B cell (primary cell): ENCODE measurements at regions not wholly inside any gene's neighbourhood (a gene's known extent, or its start where the extent isn't known, plus 50 kb on each side); places are given as distances from the start of the nearest gene placed in this dataset.

ENCODE experiments used
- ATAC-seq: fragments of 200-7000 bp; cut with Tn5 transposase; one replicate; pipeline ENCODE4 v1.10.0; 2021; ENCODE audit warnings: low read depth, mild to moderate bottlenecking, moderate number of reproducible peaks, moderate library complexity
- CTCF ChIA-PET: fragments of 350-600 bp; sonication (Branson Sonifier 250); formaldehyde crosslinking; loops from one replicate; lab custom pipeline; 2021; ENCODE audit warnings: antibody characterized with exemption, inconsistent platforms; lab: Charles Lee
- POLR2A ChIA-PET: fragments of 350-600 bp; sonication (Branson Sonifier 250); formaldehyde crosslinking; loops from one replicate; lab custom pipeline; 2021; ENCODE audit warnings: antibody characterized with exemption; lab: Charles Lee
- DNase-seq: peaks from one replicate; pipeline ENCODE4 v3.0.0; 2013
- H2AFZ ChIP-seq: 2 replicates; pipeline ENCODE4 v1.6.1; 2012; ENCODE audit warnings: mild to moderate bottlenecking, low read depth, low read length; ENCODE audit not compliant: insufficient read depth, poor library complexity, severe bottlenecking
- H3K27ac ChIP-seq, 2 donors: 1 replicate in 1 of 2; 2 replicates in 1 of 2; pipeline ENCODE4 v1.5.1; 2012 to 2013; ENCODE audit warnings: low read length in 2 of 2, mild to moderate bottlenecking in 2 of 2, moderate library complexity in 1 of 2
- H3K27me3 ChIP-seq, 4 experiments: fragments of 200-600 bp in 1 of 4; sonication (generic) in 1 of 4; replicated peaks in 1 of 4; 1 replicate in 2 of 4; 2 replicates in 2 of 4; pipeline versions ENCODE4 v1.6.1 to v1.7.0; 2013 to 2016; ENCODE audit warnings: low read length in 3 of 4, mild to moderate bottlenecking in 2 of 4, mixed read lengths in 1 of 4, moderate library complexity in 1 of 4; ENCODE audit not compliant: insufficient read depth in 4 of 4, control insufficient read depth in 3 of 4; ENCODE audit errors: control extremely low read depth in 1 of 4
- H3K36me3 ChIP-seq, 2 experiments: replicated peaks in 1 of 2; 1 replicate in 1 of 2; 2 replicates in 1 of 2; pipeline versions ENCODE4 v1.6.1 to v1.7.1; 2013; ENCODE audit warnings: low read length in 1 of 2; ENCODE audit not compliant: insufficient read depth in 2 of 2, control insufficient read depth in 1 of 2; ENCODE audit errors: control extremely low read depth in 1 of 2, extremely low read depth in 1 of 2
- H3K4me1 ChIP-seq, 2 donors: fragments of 200-600 bp in 1 of 2; sonication (generic) in 1 of 2; 1 replicate in 1 of 2; 2 replicates in 1 of 2; pipeline versions ENCODE4 v1.5.1 to v1.6.1; 2013 to 2017; ENCODE audit warnings: low read length in 2 of 2; ENCODE audit not compliant: control insufficient read depth in 2 of 2, insufficient read depth in 2 of 2
- H3K4me2 ChIP-seq: replicated peaks from 2 replicates; pipeline ENCODE3; 2012; ENCODE audit warnings: mild to moderate bottlenecking, low read depth, low read length; ENCODE audit not compliant: poor library complexity, severe bottlenecking
- H3K4me3 ChIP-seq, 5 experiments: fragments of 200-600 bp in 1 of 5; sonication (generic) in 1 of 5; 1 replicate in 3 of 5; 2 replicates in 2 of 5; pipeline versions ENCODE4 v1.5.1 to v1.7.0; 2011 to 2016; ENCODE audit warnings: low read length in 4 of 5, mild to moderate bottlenecking in 4 of 5, low read depth in 2 of 5, control low read depth in 1 of 5, moderate library complexity in 1 of 5; ENCODE audit not compliant: insufficient read depth in 1 of 5; ENCODE audit errors: control extremely low read depth in 1 of 5, extremely low read depth in 1 of 5
- H3K79me2 ChIP-seq: fragments of 200-600 bp; sonication (generic); one replicate; pipeline ENCODE4 v1.6.0; 2016; ENCODE audit warnings: low read length; ENCODE audit not compliant: control insufficient read depth, insufficient read depth
- H3K9ac ChIP-seq: fragments of 200-600 bp; sonication (generic); 2 replicates; pipeline ENCODE4 v1.6.1; 2017; ENCODE audit warnings: mild to moderate bottlenecking, low read length, moderate library complexity
- H3K9me3 ChIP-seq, 3 donors: one replicate each; pipeline versions ENCODE4 v1.6.1 to v1.7.1; 2013; ENCODE audit warnings: low read length in 2 of 3; ENCODE audit not compliant: control insufficient read depth in 2 of 3, insufficient read depth in 1 of 3; ENCODE audit errors: control extremely low read depth in 1 of 3
- H4K20me1 ChIP-seq: 2 replicates; pipeline ENCODE4 v1.6.0; 2012; ENCODE audit warnings: mild to moderate bottlenecking, low read length; ENCODE audit not compliant: insufficient read depth, control insufficient read depth, poor library complexity, severe bottlenecking
- H3K27ac Mint-ChIP-seq: one replicate; pipeline ENCODE4 v1.8.0; 2021; ENCODE audit warnings: mixed read lengths
- H3K27me3 Mint-ChIP-seq: one replicate; pipeline ENCODE4 v1.8.0; 2021; ENCODE audit warnings: mixed read lengths
- H3K4me1 Mint-ChIP-seq: one replicate; pipeline ENCODE4 v1.8.0; 2021; ENCODE audit warnings: mixed read lengths
- H3K4me3 Mint-ChIP-seq: one replicate; pipeline ENCODE4 v1.8.0; 2021; ENCODE audit warnings: mixed read lengths
- H3K9me3 Mint-ChIP-seq: one replicate; pipeline ENCODE4 v1.8.0; 2022; ENCODE audit warnings: mixed read lengths; ENCODE audit not compliant: insufficient read depth
- EZH2 ChIP-seq: IDR thresholded peaks from 2 replicates; pipeline ENCODE4 v1.6.1; 2012; ENCODE audit warnings: borderline replicate concordance, low read depth, mild to moderate bottlenecking, moderate library complexity, low read length; ENCODE audit not compliant: insufficient read depth, poor library complexity, severe bottlenecking
- WGBS: methylation state at CpG from one replicate; pipeline ENCODE4 v1.1.5; 2013; ENCODE audit warnings: missing lambda C conversion rate; ENCODE audit not compliant: insufficient coverage; 5-methylcytosine and 5-hydroxymethylcytosine counted together
- intact Hi-C: fragments of 100-400 bp; cut with micrococcal nuclease; formaldehyde crosslinking; loops from one replicate; pipeline ENCODE4 v1.10.0; 2022
- TF ChIP-seq, protein P1 (sequence below): fragments of 200-600 bp; IDR thresholded peaks from one replicate; pipeline ENCODE4 v1.8.0; 2022; ENCODE audit warnings: antibody characterized with exemption, mild to moderate bottlenecking

DNA sequence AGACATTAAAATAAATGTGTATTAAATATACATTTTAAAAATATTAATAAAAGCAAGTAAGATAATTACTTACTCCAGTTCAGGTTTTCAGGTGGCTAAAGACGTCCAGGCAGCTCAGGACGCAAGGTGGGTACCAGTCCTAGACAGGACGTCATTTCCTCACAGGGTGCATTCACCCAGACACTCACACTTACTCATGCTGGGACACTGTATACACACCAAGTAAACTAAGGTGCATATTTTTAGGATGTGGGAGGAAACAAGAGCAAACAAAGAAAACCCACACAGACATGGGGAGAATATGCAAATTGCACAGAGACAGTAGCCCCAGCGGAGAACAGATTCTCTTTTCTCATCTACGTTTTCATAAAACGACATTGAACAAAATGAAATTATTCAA is 457.9 kb downstream of the BRINP3 start:
- no CpG with 5 or more reads among the region's 6 CpGs for WGBS
- Mint-ChIP-seq H3K4me1 (no peaks in the 10 kb centered on the region), H3K27ac (no peak overlapping the region), H3K4me3 (no peak overlapping the region), H3K27me3 (no peaks in the 10 kb centered on the region), H3K9me3 (no peaks in the 10 kb centered on the region)
- no peak for ATAC-seq
- TF ChIP-seq, protein P1, sequence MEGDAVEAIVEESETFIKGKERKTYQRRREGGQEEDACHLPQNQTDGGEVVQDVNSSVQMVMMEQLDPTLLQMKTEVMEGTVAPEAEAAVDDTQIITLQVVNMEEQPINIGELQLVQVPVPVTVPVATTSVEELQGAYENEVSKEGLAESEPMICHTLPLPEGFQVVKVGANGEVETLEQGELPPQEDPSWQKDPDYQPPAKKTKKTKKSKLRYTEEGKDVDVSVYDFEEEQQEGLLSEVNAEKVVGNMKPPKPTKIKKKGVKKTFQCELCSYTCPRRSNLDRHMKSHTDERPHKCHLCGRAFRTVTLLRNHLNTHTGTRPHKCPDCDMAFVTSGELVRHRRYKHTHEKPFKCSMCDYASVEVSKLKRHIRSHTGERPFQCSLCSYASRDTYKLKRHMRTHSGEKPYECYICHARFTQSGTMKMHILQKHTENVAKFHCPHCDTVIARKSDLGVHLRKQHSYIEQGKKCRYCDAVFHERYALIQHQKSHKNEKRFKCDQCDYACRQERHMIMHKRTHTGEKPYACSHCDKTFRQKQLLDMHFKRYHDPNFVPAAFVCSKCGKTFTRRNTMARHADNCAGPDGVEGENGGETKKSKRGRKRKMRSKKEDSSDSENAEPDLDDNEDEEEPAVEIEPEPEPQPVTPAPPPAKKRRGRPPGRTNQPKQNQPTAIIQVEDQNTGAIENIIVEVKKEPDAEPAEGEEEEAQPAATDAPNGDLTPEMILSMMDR, result no peak
- CTCF ChIA-PET, result no interaction called here
- no peak overlapping the region for H3K9ac ChIP-seq
- no peak overlapping the region for H2AFZ ChIP-seq
- POLR2A ChIA-PET, result no interaction called here
- H3K27me3 ChIP-seq, result no peaks in the 10 kb centered on the region
- H3K36me3 ChIP-seq, result no peaks in the 10 kb centered on the region
- no peaks in the 10 kb centered on the region for H3K9me3 ChIP-seq
- H3K27ac ChIP-seq, result no peak overlapping the region
- H3K4me2 ChIP-seq, result no peak overlapping the region
- no peak for DNase-seq
- no peak overlapping the region for H3K4me3 ChIP-seq
- no peaks in the 10 kb centered on the region for H4K20me1 ChIP-seq
- no peaks in the 10 kb centered on the region for H3K4me1 ChIP-seq
- intact Hi-C loops, result no loop called here
- no peaks in the 10 kb centered on the region for H3K79me2 ChIP-seq

DNA sequence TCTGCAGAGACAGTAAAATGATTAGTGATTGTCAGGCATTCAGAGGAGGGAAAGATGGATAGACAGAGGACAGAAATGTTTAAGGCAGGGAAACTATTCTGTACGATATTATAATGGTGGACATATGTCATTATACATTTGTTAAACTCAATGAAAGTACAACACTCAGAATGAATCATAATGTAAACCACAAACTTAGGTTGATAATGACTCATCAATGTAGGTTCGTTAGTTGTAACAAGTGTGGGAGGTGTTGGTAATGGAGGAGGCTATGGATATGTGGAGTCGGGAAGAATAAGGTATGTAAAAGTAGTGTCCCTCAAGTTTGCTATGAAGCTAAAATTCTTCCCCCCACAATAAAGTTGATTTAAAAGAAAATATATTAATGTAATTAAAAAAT is 455.0 kb downstream of the BRINP3 start:
- no peak overlapping the region for H3K27ac Mint-ChIP-seq
- no peaks in the 10 kb centered on the region for H3K4me1 ChIP-seq
- H3K36me3 ChIP-seq, result no peaks in the 10 kb centered on the region
- no peaks in the 10 kb centered on the region for H3K79me2 ChIP-seq
- no peaks in the 10 kb centered on the region for H3K4me1 Mint-ChIP-seq
- no peak for ATAC-seq
- no peaks in the 10 kb centered on the region for H3K27me3 ChIP-seq
- H2AFZ ChIP-seq, result no peak overlapping the region
- peaks cover 0 to 2% (median 0%) of the 10 kb centered on the region in 3 donors for H3K9me3 ChIP-seq
- H4K20me1 ChIP-seq, result no peaks in the 10 kb centered on the region
- DNase-seq, result no peak
- H3K4me2 ChIP-seq, result no peak overlapping the region
- WGBS, result no CpG with 5 or more reads among the region's 3 CpGs
- no peak overlapping the region for H3K9ac ChIP-seq
- intact Hi-C loops, result no loop called here
- no peaks in the 10 kb centered on the region for H3K9me3 Mint-ChIP-seq
- ChIA-PET CTCF (no interaction called here), POLR2A (no interaction called here)
- no peak overlapping the region for H3K27ac ChIP-seq
- TF ChIP-seq, protein P1, result no peak
- TF ChIP-seq EZH2, result no peak
- no peak overlapping the region for H3K4me3 ChIP-seq
- H3K27me3 Mint-ChIP-seq, result no peaks in the 10 kb centered on the region
- no peak overlapping the region for H3K4me3 Mint-ChIP-seq
